ENCODE measurements at regions not wholly inside any gene's neighbourhood (a gene's known extent, or its start where the extent isn't known, plus 50 kb on each side); places are given as distances from the start of the nearest gene placed in this dataset.

- no peaks in the 10 kb centered on the region for H4K20me1 ChIP-seq (ENCODE audit: insufficient read depth, low read length, poor library complexity, severe bottlenecking)
- no peak overlapping the region for H2AFZ ChIP-seq (ENCODE audit: low read length)
- no peak for TF ChIP-seq EZH2phosphoT487 (IDR thresholded peaks at IDR 0.05; ENCODE audit: borderline replicate concordance)
- TF ChIP-seq, protein P1, sequence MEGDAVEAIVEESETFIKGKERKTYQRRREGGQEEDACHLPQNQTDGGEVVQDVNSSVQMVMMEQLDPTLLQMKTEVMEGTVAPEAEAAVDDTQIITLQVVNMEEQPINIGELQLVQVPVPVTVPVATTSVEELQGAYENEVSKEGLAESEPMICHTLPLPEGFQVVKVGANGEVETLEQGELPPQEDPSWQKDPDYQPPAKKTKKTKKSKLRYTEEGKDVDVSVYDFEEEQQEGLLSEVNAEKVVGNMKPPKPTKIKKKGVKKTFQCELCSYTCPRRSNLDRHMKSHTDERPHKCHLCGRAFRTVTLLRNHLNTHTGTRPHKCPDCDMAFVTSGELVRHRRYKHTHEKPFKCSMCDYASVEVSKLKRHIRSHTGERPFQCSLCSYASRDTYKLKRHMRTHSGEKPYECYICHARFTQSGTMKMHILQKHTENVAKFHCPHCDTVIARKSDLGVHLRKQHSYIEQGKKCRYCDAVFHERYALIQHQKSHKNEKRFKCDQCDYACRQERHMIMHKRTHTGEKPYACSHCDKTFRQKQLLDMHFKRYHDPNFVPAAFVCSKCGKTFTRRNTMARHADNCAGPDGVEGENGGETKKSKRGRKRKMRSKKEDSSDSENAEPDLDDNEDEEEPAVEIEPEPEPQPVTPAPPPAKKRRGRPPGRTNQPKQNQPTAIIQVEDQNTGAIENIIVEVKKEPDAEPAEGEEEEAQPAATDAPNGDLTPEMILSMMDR (conservative IDR thresholded peaks at IDR 0.05; ENCODE audit: low read length) = no peak
- H3K4me2 ChIP-seq (ENCODE audit: low read depth, low read length, poor library complexity, severe bottlenecking) = no peak overlapping the region
- no peaks in the 10 kb centered on the region for H3K9me2 ChIP-seq (replicated peaks; ENCODE audit: low read depth, low read length)
- no peaks in the 10 kb centered on the region for H3K27me3 ChIP-seq (ENCODE audit: insufficient read depth, low read length, poor library complexity, severe bottlenecking)
- no peak overlapping the region for H3K9ac ChIP-seq (ENCODE audit: low read depth, low read length, poor library complexity, severe bottlenecking)
- H3K4me3 ChIP-seq (ENCODE audit: low read length, poor library complexity, severe bottlenecking) = no peak overlapping the region
- H3K4me1 ChIP-seq (ENCODE audit: insufficient read depth, low read length, poor library complexity, severe bottlenecking) = no peaks in the 10 kb centered on the region
- H3F3A ChIP-seq (ENCODE audit: low read depth) = no peaks in the 10 kb centered on the region
- H3K9me3 ChIP-seq (ENCODE audit: insufficient read depth, low read depth, low read length) = no peaks in the 10 kb centered on the region
- H3K79me2 ChIP-seq (ENCODE audit: insufficient read depth, low read length) = no peaks in the 10 kb centered on the region
- no peaks in the 10 kb centered on the region for H3K36me3 ChIP-seq (ENCODE audit: insufficient read depth, low read length)
These were observed 507.6 kb upstream of the NRSN1 start for GRCh38 chr6:23618366-23618765.

DNA sequence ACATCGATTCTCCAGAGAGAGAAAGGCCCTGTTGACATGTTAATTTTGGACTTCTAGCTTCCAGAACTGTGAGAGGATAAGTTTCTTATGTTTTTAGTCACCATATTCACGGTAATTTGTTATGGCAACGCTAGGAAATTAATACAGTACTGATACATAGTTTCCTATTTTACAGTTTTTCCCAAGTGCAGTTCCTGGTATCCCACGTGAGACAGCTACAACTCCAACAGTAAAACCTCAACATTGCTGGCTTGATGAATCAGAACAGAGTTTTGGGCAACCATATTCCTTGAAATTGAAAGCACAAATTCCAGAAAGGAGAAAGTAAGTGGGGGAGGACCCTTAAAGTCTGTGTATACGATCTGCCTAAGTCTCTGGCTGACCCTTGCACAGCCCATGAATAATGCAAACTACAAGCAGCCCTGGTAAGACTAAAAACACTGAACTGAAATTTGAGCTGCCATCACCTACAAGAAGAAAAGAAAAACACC is 505.1 kb upstream of the NRSN1 start:
- Histone ChIP-seq H3K4me1 (ENCODE audit: insufficient read depth, low read length, poor library complexity, severe bottlenecking) (no peaks in the 10 kb centered on the region), H3K36me3 (ENCODE audit: insufficient read depth, low read length) (no peaks in the 10 kb centered on the region), H3K4me3 (ENCODE audit: low read length, poor library complexity, severe bottlenecking) (no peak overlapping the region), H3K9me3 (ENCODE audit: insufficient read depth, low read depth, low read length) (no peaks in the 10 kb centered on the region), H3K4me2 (ENCODE audit: low read depth, low read length, poor library complexity, severe bottlenecking) (no peak overlapping the region), H4K20me1 (ENCODE audit: insufficient read depth, low read length, poor library complexity, severe bottlenecking) (no peaks in the 10 kb centered on the region), H3K9ac (ENCODE audit: low read depth, low read length, poor library complexity, severe bottlenecking) (no peak overlapping the region), H2AFZ (ENCODE audit: low read length) (no peak overlapping the region), H3K79me2 (ENCODE audit: insufficient read depth, low read length) (no peaks in the 10 kb centered on the region), H3F3A (ENCODE audit: low read depth) (no peaks in the 10 kb centered on the region), H3K9me2 (replicated peaks; ENCODE audit: low read depth, low read length) (no peaks in the 10 kb centered on the region), H3K27me3 (ENCODE audit: insufficient read depth, low read length, poor library complexity, severe bottlenecking) (no peaks in the 10 kb centered on the region)
- no peak for TF ChIP-seq EZH2phosphoT487 (IDR thresholded peaks at IDR 0.05; ENCODE audit: borderline replicate concordance)
- TF ChIP-seq, protein P1 (conservative IDR thresholded peaks at IDR 0.05; ENCODE audit: low read length) = no peak

GRCh38 chr6:23630726-23631635 is 495.0 kb upstream of the NRSN1 start:
- no peaks in the 10 kb centered on the region for H3K36me3 ChIP-seq (ENCODE audit: insufficient read depth, low read length)
- H2AFZ ChIP-seq (ENCODE audit: low read length) = no peak overlapping the region
- no peaks in the 10 kb centered on the region for H3K9me2 ChIP-seq (replicated peaks; ENCODE audit: low read depth, low read length)
- H4K20me1 ChIP-seq (ENCODE audit: insufficient read depth, low read length, poor library complexity, severe bottlenecking) = no peaks in the 10 kb centered on the region
- no peak overlapping the region for H3K9ac ChIP-seq (ENCODE audit: low read depth, low read length, poor library complexity, severe bottlenecking)
- H3K27me3 ChIP-seq (ENCODE audit: insufficient read depth, low read length, poor library complexity, severe bottlenecking) = no peaks in the 10 kb centered on the region
- no peaks in the 10 kb centered on the region for H3K4me1 ChIP-seq (ENCODE audit: insufficient read depth, low read length, poor library complexity, severe bottlenecking)
- H3F3A ChIP-seq (ENCODE audit: low read depth) = no peaks in the 10 kb centered on the region
- H3K79me2 ChIP-seq (ENCODE audit: insufficient read depth, low read length) = no peaks in the 10 kb centered on the region
- TF ChIP-seq, protein P1 (conservative IDR thresholded peaks at IDR 0.05; ENCODE audit: low read length) = no peak
- TF ChIP-seq EZH2phosphoT487 (IDR thresholded peaks at IDR 0.05; ENCODE audit: borderline replicate concordance) = no peak
- H3K4me2 ChIP-seq (ENCODE audit: low read depth, low read length, poor library complexity, severe bottlenecking) = no peak overlapping the region
- H3K4me3 ChIP-seq (ENCODE audit: low read length, poor library complexity, severe bottlenecking) = no peak overlapping the region
- H3K9me3 ChIP-seq (ENCODE audit: insufficient read depth, low read depth, low read length) = no peaks in the 10 kb centered on the region

Data from Loucy (cell line).